Endothelial cell of umbilical vein (primary cell): ENCODE measurements at regions not wholly inside any gene's neighbourhood (a gene's known extent, or its start where the extent isn't known, plus 50 kb on each side); places are given as distances from the start of the nearest gene placed in this dataset.

Experiments
- CTCF ChIP-seq, 2 donors: IDR thresholded peaks; 1 replicate in 1 of 2; 2 replicates in 1 of 2; pipeline ENCODE4 v1.5.1; 2011; ENCODE audit warnings: low read length in 2 of 2, mild to moderate bottlenecking in 2 of 2, moderate library complexity in 2 of 2, control low read depth in 1 of 2, inconsistent platforms in 1 of 2, low read depth in 1 of 2; ENCODE audit not compliant: insufficient read depth in 1 of 2; ENCODE audit errors: extremely low read depth in 1 of 2
- EZH2 ChIP-seq: IDR thresholded peaks from 2 replicates; pipeline ENCODE4 v1.6.1; 2012; ENCODE audit warnings: borderline replicate concordance, low read depth, mild to moderate bottlenecking, moderate library complexity, low read length, inconsistent platforms; ENCODE audit not compliant: severe bottlenecking
- FOS ChIP-seq: IDR thresholded peaks from 2 replicates; pipeline ENCODE4 v1.6.1; 2011; ENCODE audit warnings: mild to moderate bottlenecking, low read length, moderate library complexity, borderline replicate concordance; ENCODE audit not compliant: insufficient read depth
- JUN ChIP-seq: IDR thresholded peaks from 2 replicates; pipeline ENCODE4 v1.6.1; 2011; ENCODE audit warnings: borderline replicate concordance, low read depth; ENCODE audit not compliant: insufficient read length, insufficient read depth
- MAX ChIP-seq: IDR thresholded peaks from 2 replicates; pipeline ENCODE4 v1.6.1; 2011; ENCODE audit not compliant: insufficient read depth, insufficient read length
- POLR2A ChIP-seq: IDR thresholded peaks from 2 replicates; pipeline ENCODE4 v1.6.1; 2012; ENCODE audit warnings: low read depth, mild to moderate bottlenecking, control low read depth, low read length
- POLR2AphosphoS5 ChIP-seq: IDR thresholded peaks from 2 replicates; pipeline ENCODE4 v1.6.1; 2012; ENCODE audit warnings: low read depth, mild to moderate bottlenecking, control low read depth, low read length, moderate library complexity; ENCODE audit not compliant: insufficient read depth

DNA sequence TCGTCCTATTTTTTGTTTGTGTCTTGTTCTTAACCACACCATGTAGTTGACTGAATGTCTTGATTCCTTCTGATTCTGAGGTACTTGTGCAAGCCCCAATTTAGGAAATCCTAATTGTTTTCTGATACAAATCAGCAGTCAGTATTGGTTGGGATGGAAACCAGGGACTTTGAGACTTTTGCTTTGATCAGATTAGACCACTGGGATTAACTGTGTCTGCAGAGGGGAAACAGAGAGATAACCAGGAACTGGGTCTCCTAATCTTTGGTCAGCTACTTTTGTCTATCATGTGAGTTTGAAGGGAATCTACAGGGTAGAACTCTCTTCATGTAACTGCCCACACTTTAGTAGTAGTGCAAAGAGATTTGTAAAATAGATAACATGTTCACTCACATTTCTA is 173.8 kb upstream of the POC5 start:
- TF ChIP-seq POLR2AphosphoS5 (no peak), MAX (no peak), POLR2A (no peak), CTCF (IDR thresholded peaks at IDR 0.05; ENCODE audit: extremely low read depth in 1 of 2, insufficient read depth in 1 of 2, low read depth in 1 of 2, low read length in 2 of 2) (no peak), JUN (no peak), FOS (no peak), EZH2 (no peak)
